Activated CD4-positive, alpha-beta T cell treated with anti-CD3 and anti-CD28 coated beads for 4 hours (primary cell): ENCODE measurements at regions not wholly inside any gene's neighbourhood (a gene's known extent, or its start where the extent isn't known, plus 50 kb on each side); places are given as distances from the start of the nearest gene placed in this dataset.

Experiments used
- DNase-seq, 2 donors: peaks; one replicate each; pipeline ENCODE4 v3.0.0-alpha.2; 2020

- DNase-seq = no peak
Measured at GRCh38 chr5:167243463-167243862, 1048.0 kb upstream of the WWC1 start.

DNA sequence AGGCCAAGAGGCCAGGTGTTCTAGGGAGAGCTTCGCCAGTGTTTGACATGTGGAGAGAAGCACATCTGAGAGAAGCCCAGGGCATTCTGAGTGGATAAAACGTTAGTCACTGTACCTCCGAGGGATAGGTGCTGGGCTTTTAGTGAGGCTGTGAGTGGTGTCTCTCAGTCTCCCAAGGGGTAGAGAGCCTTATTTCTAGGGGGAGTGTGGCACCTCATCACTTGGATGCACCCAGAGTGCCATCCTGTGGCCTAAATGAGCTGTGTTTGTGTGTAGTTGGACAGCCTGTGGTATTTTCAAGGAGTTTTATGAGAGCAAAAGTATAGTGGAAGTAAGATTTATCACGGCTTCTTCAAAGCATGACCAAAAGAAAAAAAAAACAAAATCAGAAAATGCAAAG is 1046.9 kb upstream of the WWC1 start:
- no peak for DNase-seq

DNA sequence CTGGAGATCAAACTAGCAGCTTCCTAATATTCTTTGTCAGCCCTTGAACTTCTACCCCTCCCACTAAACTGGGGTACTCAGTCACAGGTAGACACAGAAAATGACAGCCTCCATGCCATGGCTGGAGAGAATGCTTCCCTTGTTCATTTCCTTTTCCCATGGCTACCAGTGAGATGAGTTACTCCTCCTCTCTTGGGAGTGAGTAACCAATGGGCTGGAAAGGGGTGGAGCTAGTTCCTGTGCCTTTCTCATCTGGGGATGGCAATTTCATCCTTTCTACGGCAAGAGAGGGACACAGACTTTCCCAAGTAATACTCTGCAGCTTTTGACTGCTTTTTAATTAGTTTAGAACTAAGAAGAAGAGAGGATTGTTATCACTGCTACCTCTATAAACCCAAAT is 1045.6 kb upstream of the WWC1 start:
- DNase-seq = no peak

DNA sequence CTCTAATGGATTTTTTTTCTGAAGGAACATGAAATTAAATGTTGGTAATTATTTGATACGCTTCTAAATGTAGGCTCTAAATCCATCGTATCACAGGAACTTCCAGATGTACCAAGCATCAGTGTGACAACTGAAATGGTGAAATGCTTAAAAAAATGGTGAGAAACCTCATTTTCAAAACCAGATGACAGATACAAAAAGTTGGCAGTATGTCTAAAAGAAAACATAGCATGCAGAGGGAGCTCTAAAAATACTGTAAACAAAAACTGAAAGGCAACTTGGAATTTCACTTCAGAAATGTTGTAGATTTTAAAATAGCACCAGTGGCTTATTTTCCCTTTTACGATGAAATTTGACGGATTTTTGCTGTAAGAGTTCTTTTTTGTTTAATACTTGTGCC is 1043.6 kb upstream of the WWC1 start:
- DNase-seq = no peak

- DNase-seq = no peak
Measured at GRCh38 chr5:167248257-167248656, 1043.2 kb upstream of the WWC1 start.

- no peak for DNase-seq
Measured at GRCh38 chr5:167250996-167251395, 1040.4 kb upstream of the WWC1 start.

DNA sequence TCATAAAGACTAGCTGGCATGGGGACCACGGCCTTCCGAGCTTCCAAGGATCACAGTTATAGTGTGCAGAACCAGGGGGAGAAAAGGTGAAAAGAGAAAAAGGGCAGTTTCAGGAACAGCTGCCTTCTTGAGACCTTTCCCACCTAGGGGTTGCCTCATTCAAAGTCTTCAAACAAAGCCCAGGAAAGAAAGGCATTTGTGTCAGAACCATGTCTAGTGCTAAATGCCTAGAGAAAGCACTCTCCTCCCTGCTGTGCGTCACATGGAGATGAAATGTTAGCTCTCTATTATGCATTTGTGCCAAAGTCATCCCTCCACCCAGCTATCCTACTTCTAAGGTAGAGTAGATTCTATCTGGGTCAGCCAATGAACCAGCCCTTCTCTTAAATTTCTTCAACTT is 1037.3 kb upstream of the WWC1 start:
- no peak for DNase-seq

- no peak for DNase-seq
Measured at GRCh38 chr5:167255926-167256325, 1035.5 kb upstream of the WWC1 start.

- DNase-seq = no peak
Measured at GRCh38 chr5:167259806-167260205, 1031.6 kb upstream of the WWC1 start.

DNA sequence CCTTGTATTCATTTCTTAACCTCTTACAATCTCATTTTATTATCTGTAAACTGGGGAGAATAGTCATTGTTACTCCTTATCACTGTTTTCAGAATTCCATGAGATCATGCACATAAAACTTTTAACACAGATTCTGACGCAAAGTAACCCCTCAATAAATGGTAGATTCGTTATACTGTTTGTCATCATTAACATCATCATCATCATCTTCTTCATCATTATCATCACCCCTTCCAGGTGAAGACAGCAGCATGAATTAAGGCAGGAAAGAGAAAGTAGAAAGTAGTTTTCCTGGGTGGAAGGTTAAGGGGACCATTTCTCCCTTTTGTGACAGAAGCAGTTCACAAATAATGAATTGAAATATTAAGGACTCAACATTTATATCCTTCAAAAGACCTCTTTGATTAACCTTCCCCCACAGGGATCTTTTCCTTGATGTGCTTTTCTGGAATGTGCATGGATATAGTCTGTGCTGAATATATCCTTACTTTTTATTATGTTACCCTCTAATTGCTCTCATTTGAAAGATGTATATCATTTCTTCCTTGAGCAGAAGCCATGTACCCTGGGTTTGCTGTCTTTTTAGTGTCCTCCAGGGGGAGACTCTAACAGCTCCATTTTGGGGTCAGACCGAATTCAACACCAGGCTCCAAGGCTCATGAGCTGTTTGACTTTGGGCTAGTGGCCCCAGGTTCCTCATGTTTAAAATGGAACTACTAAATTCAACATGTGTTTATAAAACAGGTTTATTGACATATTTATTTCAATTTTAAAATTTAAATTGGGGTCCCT is 1029.9 kb upstream of the WWC1 start:
- no peak for DNase-seq

GRCh38 chr5:167263185-167263584 is 1028.3 kb upstream of the WWC1 start:
- DNase-seq = no peak

DNA sequence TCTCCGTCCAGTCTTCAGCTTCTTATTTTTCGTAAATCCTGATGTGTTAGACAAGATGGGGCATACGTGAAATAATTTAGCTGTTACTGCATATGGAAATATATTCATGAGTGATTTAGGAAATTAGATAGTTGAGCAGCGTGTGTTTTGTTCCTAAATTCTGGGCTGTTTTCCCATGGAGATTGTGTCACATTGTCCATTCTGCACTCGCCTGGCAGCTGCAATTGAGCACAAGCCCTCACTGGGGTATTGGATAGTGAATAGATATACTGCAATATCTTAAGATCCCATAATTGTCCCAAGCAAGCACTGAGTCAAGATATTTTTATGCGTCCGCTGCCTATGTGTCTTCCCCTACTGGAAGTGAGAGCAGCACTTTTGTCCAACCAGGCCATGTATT is 1027.1 kb upstream of the WWC1 start:
- DNase-seq = no peak

DNA sequence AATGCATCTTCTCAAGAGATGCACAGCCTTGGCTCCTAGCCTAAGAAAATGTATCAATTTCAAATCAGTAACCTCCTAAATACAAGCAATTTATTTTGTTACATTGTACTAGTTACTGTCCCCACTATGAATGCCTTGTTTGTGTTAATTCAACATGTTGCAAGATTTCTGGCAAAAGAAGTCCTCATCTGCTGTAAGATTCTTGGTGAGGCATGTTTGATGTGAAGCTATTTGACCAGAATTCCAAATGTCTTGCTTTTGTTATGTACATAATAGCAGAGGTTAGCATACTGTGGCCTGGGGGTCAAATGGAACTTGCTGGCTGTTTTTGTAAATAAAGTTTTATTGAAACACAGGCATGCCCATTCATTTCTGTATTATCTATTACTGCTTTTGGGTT is 1023.1 kb upstream of the WWC1 start:
- no peak for DNase-seq

DNA sequence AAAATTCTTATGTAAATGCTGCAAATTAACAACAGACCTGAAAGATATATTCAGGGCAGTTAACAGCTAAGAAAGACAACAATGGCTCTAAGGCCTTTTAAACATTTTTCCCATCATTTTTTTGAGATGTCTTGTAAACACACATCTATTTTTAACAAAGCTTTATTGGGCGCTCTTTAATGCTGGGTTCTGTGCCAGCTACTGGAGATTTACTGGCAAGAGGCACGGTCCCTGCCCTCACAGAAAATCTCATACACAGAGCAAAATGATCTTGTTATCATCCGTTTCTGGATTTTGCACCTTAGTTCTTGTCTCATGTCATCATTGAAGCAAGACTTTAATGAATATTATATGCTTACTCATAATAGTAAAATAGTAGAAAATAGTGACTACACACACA is 1022.3 kb upstream of the WWC1 start:
- no peak for DNase-seq

GRCh38 chr5:167271081-167271480 is 1020.4 kb upstream of the WWC1 start:
- no peak for DNase-seq

- DNase-seq = no peak
Measured at GRCh38 chr5:167271511-167271910, 1019.9 kb upstream of the WWC1 start.

GRCh38 chr5:167280111-167280510 is 1011.3 kb upstream of the WWC1 start:
- DNase-seq = no peak

DNA sequence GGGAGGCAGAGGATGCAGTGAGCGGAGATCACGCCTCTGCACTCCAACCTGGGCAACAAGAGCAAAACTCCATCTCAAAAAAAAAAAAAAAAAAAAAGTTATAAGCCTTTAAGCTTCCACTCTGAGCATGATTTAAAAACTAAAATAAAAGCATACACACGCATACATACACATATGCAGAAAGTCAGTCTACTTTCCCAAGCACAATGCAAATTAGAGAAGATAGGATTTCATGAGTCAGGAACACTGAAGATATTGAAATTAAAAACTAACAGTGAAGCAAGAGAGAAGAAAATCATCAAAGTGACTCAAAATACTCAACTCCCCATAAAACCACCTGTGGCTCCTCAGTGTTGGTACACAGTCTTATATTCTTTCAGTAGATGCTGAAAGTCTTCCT is 1009.5 kb upstream of the WWC1 start:
- no peak for DNase-seq

- no peak for DNase-seq
Measured at GRCh38 chr5:167283691-167284090, 1007.8 kb upstream of the WWC1 start.

- no peak for DNase-seq
Measured at GRCh38 chr5:167284222-167284890, 1007.1 kb upstream of the WWC1 start.

- no peak for DNase-seq
Measured at GRCh38 chr5:167285591-167285990, 1005.9 kb upstream of the WWC1 start.

- no peak for DNase-seq
Measured at GRCh38 chr5:167286891-167287290, 1004.6 kb upstream of the WWC1 start.

DNA sequence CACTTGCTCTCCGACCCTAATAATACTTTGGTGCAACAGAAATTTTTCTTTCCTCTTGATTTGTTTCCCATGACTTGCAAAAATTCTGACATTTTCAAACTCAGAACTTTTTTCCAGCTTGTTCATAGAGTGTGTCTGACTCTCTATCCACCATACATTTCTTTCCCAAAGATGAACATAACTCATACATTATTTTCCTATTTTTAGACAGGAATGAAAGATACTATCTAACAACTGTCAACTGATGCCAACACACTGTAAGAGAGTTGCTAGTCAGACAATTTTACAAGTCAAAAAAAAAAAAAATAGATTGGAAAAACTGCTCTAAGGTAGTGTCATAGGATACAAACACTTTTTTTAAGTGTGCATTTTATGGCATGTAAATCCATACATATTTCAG is 1001.0 kb upstream of the WWC1 start:
- no peak for DNase-seq

GRCh38 chr5:167294882-167295680 is 996.4 kb upstream of the WWC1 start:
- no peak for DNase-seq
